Left lung (tissue), 4 donors: ENCODE measurements at regions not wholly inside any gene's neighbourhood (a gene's known extent, or its start where the extent isn't known, plus 50 kb on each side); places are given as distances from the start of the nearest gene placed in this dataset.

Experiments
- ATAC-seq: fragments of 200-7000 bp; cut with Tn5 transposase; one replicate; pipeline ENCODE4 v1.9.1; 2020; ENCODE audit warnings: moderate library complexity
- DNase-seq, 4 donors: peaks; one replicate each; pipeline ENCODE4 v3.0.0-alpha.2; 2013 to 2020
- H3K27ac ChIP-seq, 2 donors: fragments of 200-600 bp; sonication (generic) in 1 of 2; one replicate each; pipeline versions ENCODE4 v1.5.0 to v1.8.0; 2020 to 2021
- H3K27me3 ChIP-seq, 2 donors: fragments of 200-600 bp; sonication (generic) in 1 of 2; one replicate each; pipeline versions ENCODE4 v1.5.0 to v1.8.0; 2020 to 2021
- H3K36me3 ChIP-seq, 2 donors: fragments of 200-600 bp; sonication (generic) in 1 of 2; one replicate each; pipeline versions ENCODE4 v1.5.0 to v1.8.0; 2020 to 2021
- H3K4me1 ChIP-seq, 2 donors: fragments of 200-600 bp; one replicate each; pipeline ENCODE4 v1.8.0; 2021
- H3K4me3 ChIP-seq, 2 donors: fragments of 200-600 bp; sonication (generic) in 1 of 2; one replicate each; pipeline versions ENCODE4 v1.5.0 to v1.8.0; 2020 to 2021; ENCODE audit warnings: mild to moderate bottlenecking in 1 of 2
- H3K9me3 ChIP-seq, 2 donors: fragments of 200-600 bp; sonication (generic) in 1 of 2; one replicate each; pipeline versions ENCODE4 v1.5.0 to v1.8.0; 2020 to 2021
- intact Hi-C, 2 donors: fragments of 100-400 bp; cut with DNase I; formaldehyde crosslinking; loops; one replicate each; pipeline versions ENCODE4 v1.11.2 to v1.14.2; 2022
- TF ChIP-seq, protein P1 (sequence below), 2 donors: fragments of 200-600 bp; sonication (generic) in 1 of 2; IDR thresholded peaks; one replicate each; pipeline versions ENCODE4 v1.5.0 to v1.8.0; 2021; ENCODE audit warnings: antibody characterized with exemption in 2 of 2
- donor health status: DM: no; HTN: yes; CAD: no.
- donor health status: DM: no; HTN: no; CAD: no.

GRCh38 chr3:196142202-196142956, 60.5 kb upstream of the TFRC start:
- intact Hi-C loops: no loop called here
- Histone ChIP-seq H3K36me3 (no peaks in the 10 kb centered on the region), H3K27ac (no peak overlapping the region), H3K4me3 (no peak overlapping the region), H3K9me3 (no peaks in the 10 kb centered on the region), H3K27me3 (no peaks in the 10 kb centered on the region), H3K4me1 (peaks cover 0 to 15% of the 10 kb centered on the region in 2 donors)
- DNase-seq (peak in 3 of 4 donors; percentile 68 to 70 (median 68)), ATAC-seq (peak; percentile 78)
- TF ChIP-seq, protein P1, sequence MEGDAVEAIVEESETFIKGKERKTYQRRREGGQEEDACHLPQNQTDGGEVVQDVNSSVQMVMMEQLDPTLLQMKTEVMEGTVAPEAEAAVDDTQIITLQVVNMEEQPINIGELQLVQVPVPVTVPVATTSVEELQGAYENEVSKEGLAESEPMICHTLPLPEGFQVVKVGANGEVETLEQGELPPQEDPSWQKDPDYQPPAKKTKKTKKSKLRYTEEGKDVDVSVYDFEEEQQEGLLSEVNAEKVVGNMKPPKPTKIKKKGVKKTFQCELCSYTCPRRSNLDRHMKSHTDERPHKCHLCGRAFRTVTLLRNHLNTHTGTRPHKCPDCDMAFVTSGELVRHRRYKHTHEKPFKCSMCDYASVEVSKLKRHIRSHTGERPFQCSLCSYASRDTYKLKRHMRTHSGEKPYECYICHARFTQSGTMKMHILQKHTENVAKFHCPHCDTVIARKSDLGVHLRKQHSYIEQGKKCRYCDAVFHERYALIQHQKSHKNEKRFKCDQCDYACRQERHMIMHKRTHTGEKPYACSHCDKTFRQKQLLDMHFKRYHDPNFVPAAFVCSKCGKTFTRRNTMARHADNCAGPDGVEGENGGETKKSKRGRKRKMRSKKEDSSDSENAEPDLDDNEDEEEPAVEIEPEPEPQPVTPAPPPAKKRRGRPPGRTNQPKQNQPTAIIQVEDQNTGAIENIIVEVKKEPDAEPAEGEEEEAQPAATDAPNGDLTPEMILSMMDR (IDR thresholded peaks at IDR 0.05): no peak

DNA sequence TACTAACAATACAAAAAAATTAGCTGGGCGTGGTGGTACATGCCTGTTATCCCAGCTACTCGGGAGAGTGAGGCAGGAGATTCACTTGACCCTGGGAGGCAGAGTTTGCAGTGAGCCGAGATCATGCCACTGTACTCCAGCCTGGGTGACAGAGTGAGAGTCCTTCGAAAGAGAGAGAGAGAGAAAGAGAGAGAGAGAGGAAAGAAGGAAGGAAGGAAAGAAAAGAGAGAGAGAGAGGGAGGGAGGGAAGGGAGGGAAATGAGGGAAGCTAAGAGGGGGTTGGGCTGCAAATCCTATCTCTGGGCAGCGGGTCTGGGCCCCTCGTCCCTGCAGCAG, 59.9 kb upstream of the TFRC start:
- intact Hi-C loops: no loop called here
- H3K27ac ChIP-seq: no peak overlapping the region

GRCh38 chr3:196141052-196141865, 59.4 kb upstream of the TFRC start:
- TF ChIP-seq, protein P1 (IDR thresholded peaks at IDR 0.05): no peak
- Histone ChIP-seq H3K4me1 (peaks cover 0 to 15% of the 10 kb centered on the region in 2 donors), H3K27me3 (no peaks in the 10 kb centered on the region), H3K9me3 (no peaks in the 10 kb centered on the region), H3K36me3 (no peaks in the 10 kb centered on the region), H3K4me3 (no peak overlapping the region), H3K27ac (no peak overlapping the region)
- ATAC-seq (no peak), DNase-seq (peak in 1 of 4 donors; percentile 49)
- intact Hi-C loops: no loop called here

More for the DNA sequence above, 59.9 kb upstream of the TFRC start:
- Histone ChIP-seq H3K27me3 (no peaks in the 10 kb centered on the region), H3K9me3 (no peaks in the 10 kb centered on the region), H3K4me3 (no peak overlapping the region), H3K4me1 (peaks cover 0 to 15% of the 10 kb centered on the region in 2 donors), H3K36me3 (no peaks in the 10 kb centered on the region)
- TF ChIP-seq, protein P1 (IDR thresholded peaks at IDR 0.05): no peak
- no peak for ATAC-seq
- DNase-seq: no peak

DNA sequence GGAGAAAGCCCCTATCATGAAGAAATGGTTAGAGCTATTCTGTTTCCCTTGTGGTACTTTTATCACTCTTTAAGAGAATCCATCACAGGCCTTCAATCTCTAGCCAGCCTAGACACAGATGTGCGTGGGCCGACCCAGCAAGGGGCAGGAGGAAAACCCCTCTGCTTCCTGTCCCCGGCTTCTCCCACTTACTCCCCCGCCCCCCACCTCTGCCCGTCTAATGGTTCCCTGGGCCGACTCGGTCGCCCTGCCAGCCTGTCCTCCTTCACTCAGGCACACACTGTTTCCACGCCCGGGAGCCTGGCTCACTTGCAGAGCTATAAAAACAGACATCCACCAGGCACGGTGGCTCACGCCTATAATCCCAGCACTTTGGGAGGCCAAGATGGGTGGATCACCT, 58.3 kb upstream of the TFRC start:
- ATAC-seq (no peak), DNase-seq (peak in 1 of 4 donors; percentile 62)

More for the DNA sequence above, 58.3 kb upstream of the TFRC start:
- no peak overlapping the region for H3K4me3 ChIP-seq
- H3K27ac ChIP-seq: no peak overlapping the region
- no peaks in the 10 kb centered on the region for H3K27me3 ChIP-seq
- H3K36me3 ChIP-seq: no peaks in the 10 kb centered on the region
- H3K9me3 ChIP-seq: no peaks in the 10 kb centered on the region
- TF ChIP-seq, protein P1 (IDR thresholded peaks at IDR 0.05): no peak
- intact Hi-C loops: no loop called here
- peaks cover 3 to 15% of the 10 kb centered on the region in 2 donors for H3K4me1 ChIP-seq
